ENCODE measurements at regions not wholly inside any gene's neighbourhood (a gene's known extent, or its start where the extent isn't known, plus 50 kb on each side); places are given as distances from the start of the nearest gene placed in this dataset.

GRCh38 chr5:152288499-152288898 lies 116.6 kb downstream of the NMUR2 start:
- Histone ChIP-seq H3K27me3 (ENCODE audit: control insufficient read depth in 2 of 2, insufficient read depth in 2 of 2, low read length in 2 of 2) (no peaks in the 10 kb centered on the region), H3K4me3 (replicated peaks in 1 of 3; ENCODE audit: insufficient read depth in 1 of 3, low read depth in 1 of 3, low read length in 3 of 3) (no peak overlapping the region), H3K79me2 (ENCODE audit: control insufficient read depth, insufficient read depth, low read length) (no peaks in the 10 kb centered on the region), H3K27ac (ENCODE audit: insufficient read depth, low read depth, low read length) (no peak overlapping the region), H2AFZ (ENCODE audit: low read depth, low read length) (no peak overlapping the region), H4K20me1 (replicated peaks; ENCODE audit: control insufficient read depth, extremely low read depth, insufficient read depth, low read length) (no peaks in the 10 kb centered on the region), H3K4me1 (ENCODE audit: control insufficient read depth, extremely low read depth, insufficient read depth, low read length) (no peaks in the 10 kb centered on the region), H3K36me3 (ENCODE audit: control insufficient read depth in 2 of 2, extremely low read depth in 1 of 2, insufficient read depth in 2 of 2, low read length in 2 of 2) (no peaks in the 10 kb centered on the region), H3K9me3 (replicated peaks; ENCODE audit: control insufficient read depth, insufficient read depth, low read length) (no peaks in the 10 kb centered on the region), H3K4me2 (ENCODE audit: insufficient read depth, low read length) (no peak overlapping the region), H3K9ac (replicated peaks; ENCODE audit: extremely low read depth, insufficient read depth, low read length) (no peak overlapping the region), H3K9me1 (replicated peaks; ENCODE audit: control insufficient read depth, extremely low read depth, insufficient read depth, low read length) (no peaks in the 10 kb centered on the region)
- DNase-seq (ENCODE audit: low read depth, low spot score) = no peak
- ChIA-PET CTCF (no interaction called here), POLR2A (no interaction called here)
- intact Hi-C loops (cut with micrococcal nuclease) = no loop called here
- TF ChIP-seq JUN (IDR thresholded peaks at IDR 0.05; ENCODE audit: borderline replicate concordance, insufficient read depth, insufficient read length, low read depth) = no peak
- TF ChIP-seq MYC (IDR thresholded peaks at IDR 0.05; ENCODE audit: low read depth, low read length) = no peak
- no peak for TF ChIP-seq POLR2AphosphoS5 (IDR thresholded peaks at IDR 0.05; ENCODE audit: insufficient read depth, low read depth, low read length)
- no peak for TF ChIP-seq FOS (IDR thresholded peaks at IDR 0.05; ENCODE audit: borderline replicate concordance, insufficient read depth, low read length)
- no peak for TF ChIP-seq POLR2A (IDR thresholded peaks at IDR 0.05; ENCODE audit: low read depth, low read length)
- TF ChIP-seq CTCF (IDR thresholded peaks at IDR 0.05; ENCODE audit: extremely low read depth in 1 of 2, insufficient read depth in 1 of 2, low read depth in 1 of 2, low read length in 2 of 2) = no peak
- no peak for TF ChIP-seq EZH2 (IDR thresholded peaks at IDR 0.05; ENCODE audit: borderline replicate concordance, low read depth, low read length, severe bottlenecking)
- no peak for TF ChIP-seq GATA2 (IDR thresholded peaks at IDR 0.05; ENCODE audit: insufficient read depth, insufficient read length, low read depth, low read length)
- TF ChIP-seq MAX (IDR thresholded peaks at IDR 0.05; ENCODE audit: insufficient read depth, insufficient read length) = no peak
- dilution Hi-C loops (cut with MboI; ENCODE audit: extremely low pct_ligation_motif_present, low sequenced_read_pairs) = no loop called here
- no peak for FAIRE-seq
- BruUV-seq (replicated peaks) = no TSS peak

Measured in endothelial cell of umbilical vein (primary cell).